ENCODE measurements at regions not wholly inside any gene's neighbourhood (a gene's known extent, or its start where the extent isn't known, plus 50 kb on each side); places are given as distances from the start of the nearest gene placed in this dataset.

DNA sequence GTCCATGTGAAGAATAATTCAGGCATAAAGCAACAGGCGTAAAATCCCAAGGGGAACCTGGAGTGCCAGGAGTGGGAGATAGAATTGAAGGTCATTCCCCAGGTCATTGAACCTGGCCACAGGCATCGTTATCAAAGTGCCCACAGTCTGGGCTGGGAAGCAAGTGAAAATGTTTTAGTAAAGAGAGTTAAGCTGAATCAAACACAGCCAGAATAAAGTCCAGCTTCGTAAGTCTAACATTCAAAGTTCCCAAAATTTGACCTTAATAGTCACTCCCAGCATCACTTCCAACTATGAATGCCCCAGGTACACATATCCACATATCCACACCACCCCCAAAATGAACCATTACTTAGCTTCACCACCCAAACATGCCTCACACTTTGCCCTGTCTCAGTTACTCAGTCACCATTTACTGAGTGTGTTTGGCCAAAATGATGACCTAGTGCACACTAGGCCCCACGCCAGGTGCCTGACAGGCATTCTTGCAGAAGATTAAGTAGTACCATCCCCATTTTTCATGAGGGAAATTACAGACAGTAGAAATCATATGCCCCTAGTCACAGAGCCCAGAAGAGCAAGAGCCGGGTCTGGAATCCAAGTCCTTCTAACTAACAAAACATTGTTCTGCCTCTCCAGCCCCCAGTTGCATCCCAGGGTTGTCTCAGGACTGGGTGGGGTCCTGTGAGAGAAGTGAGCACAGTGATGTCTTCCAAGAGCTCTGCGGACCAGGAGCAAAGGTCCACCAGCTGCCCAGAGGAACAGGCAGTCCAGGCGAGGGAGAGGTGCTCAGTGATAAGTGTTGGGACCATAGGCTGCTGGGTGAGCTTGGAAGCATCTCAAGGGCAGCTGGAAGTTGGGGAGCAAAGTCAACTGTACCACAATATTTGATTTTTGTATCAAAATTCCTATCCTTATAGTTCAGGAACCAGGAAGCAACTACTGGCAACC lies 65.2 kb upstream of the MYCN start:
- H3K27me3 Mint-ChIP-seq (ENCODE audit: low read depth, unreplicated experiment): no peaks in the 10 kb centered on the region
- TF ChIP-seq CTCF (IDR thresholded peaks at IDR 0.05; ENCODE audit: insufficient read depth, low read depth, low read length) (no peak), EZH2 (IDR thresholded peaks at IDR 0.05; ENCODE audit: insufficient read depth, low read length) (no peak)
- H3K36me3 Mint-ChIP-seq (ENCODE audit: low read depth, unreplicated experiment): no peaks in the 10 kb centered on the region
- Histone ChIP-seq H3K4me1 (ENCODE audit: insufficient read depth, low read length) (no peaks in the 10 kb centered on the region), H3K27me3 (ENCODE audit: insufficient read depth, low read length) (no peaks in the 10 kb centered on the region), H3K4me2 (ENCODE audit: low read length) (no peak overlapping the region), H2AFZ (ENCODE audit: low read depth, low read length) (no peak overlapping the region), H3K36me3 (ENCODE audit: insufficient read depth, low read length) (no peaks in the 10 kb centered on the region), H3K9me3 (ENCODE audit: insufficient read depth, low read depth, low read length) (no peaks in the 10 kb centered on the region), H3K27ac (ENCODE audit: low read depth, low read length) (no peak overlapping the region), H3K9ac (ENCODE audit: low read length) (no peak overlapping the region), H3K4me3 (ENCODE audit: insufficient read depth, low read depth, low read length) (no peak overlapping the region), H3K79me2 (ENCODE audit: insufficient read depth, low read length) (no peaks in the 10 kb centered on the region), H4K20me1 (ENCODE audit: insufficient read depth, low read length) (no peaks in the 10 kb centered on the region)
- H3K9me3 Mint-ChIP-seq (ENCODE audit: unreplicated experiment): peaks cover 2% of the 10 kb centered on the region
- DNase-seq (ENCODE audit: low read depth) (no peak), FAIRE-seq (no peak)
- H3K4me3 Mint-ChIP-seq (ENCODE audit: unreplicated experiment): no peak overlapping the region
- no peaks in the 10 kb centered on the region for H3K4me1 Mint-ChIP-seq (ENCODE audit: low read depth, unreplicated experiment)
- H3K27ac Mint-ChIP-seq (ENCODE audit: unreplicated experiment): no peak overlapping the region

DNA sequence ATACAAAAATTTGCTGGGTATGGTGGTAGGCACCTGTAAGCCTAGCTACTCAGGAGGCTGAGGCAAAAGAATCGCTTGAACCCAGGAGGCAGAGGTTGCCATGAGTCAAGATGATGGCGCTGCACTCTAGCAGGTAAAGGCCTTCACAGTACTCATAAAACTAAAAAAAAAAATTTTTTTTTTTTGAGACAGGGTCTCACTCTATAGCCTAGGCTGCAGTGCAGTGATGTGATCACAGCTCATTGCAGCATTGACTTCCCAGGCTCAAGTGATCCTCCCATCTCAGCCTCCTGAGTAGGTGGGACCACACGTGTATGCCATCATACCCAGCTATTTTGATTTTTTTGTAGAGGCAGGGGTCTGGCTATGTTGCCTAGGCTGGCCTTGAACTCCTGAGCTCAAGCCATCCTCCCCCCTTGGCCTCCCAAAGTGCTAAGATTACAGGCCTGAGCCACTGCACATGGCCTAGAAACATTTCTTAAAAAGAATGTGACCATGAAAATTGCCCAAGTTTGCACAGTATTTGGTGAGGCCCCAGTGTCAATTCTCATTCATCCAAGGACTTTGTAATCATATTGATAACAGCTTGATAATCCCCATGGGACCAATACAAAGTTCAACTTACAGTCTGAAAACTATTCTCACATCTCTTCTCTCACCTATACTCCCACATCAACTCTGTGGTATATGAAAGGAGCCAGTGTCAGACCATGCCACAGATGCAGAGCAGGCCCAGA lies 64.2 kb upstream of the MYCN start:
- no peak overlapping the region for H2AFZ ChIP-seq (ENCODE audit: low read depth, low read length)
- H3K9ac ChIP-seq (ENCODE audit: low read length): no peak overlapping the region
- H3K4me1 Mint-ChIP-seq (ENCODE audit: low read depth, unreplicated experiment): no peaks in the 10 kb centered on the region
- H3K9me3 Mint-ChIP-seq (ENCODE audit: unreplicated experiment): peaks cover 2% of the 10 kb centered on the region
- H3K79me2 ChIP-seq (ENCODE audit: insufficient read depth, low read length): no peaks in the 10 kb centered on the region
- no peak overlapping the region for H3K4me3 Mint-ChIP-seq (ENCODE audit: unreplicated experiment)
- H3K4me1 ChIP-seq (ENCODE audit: insufficient read depth, low read length): no peaks in the 10 kb centered on the region
- no peaks in the 10 kb centered on the region for H3K27me3 Mint-ChIP-seq (ENCODE audit: low read depth, unreplicated experiment)
- TF ChIP-seq CTCF (IDR thresholded peaks at IDR 0.05; ENCODE audit: insufficient read depth, low read depth, low read length) (no peak), EZH2 (IDR thresholded peaks at IDR 0.05; ENCODE audit: insufficient read depth, low read length) (no peak)
- H3K27ac ChIP-seq (ENCODE audit: low read depth, low read length): no peak overlapping the region
- no peak overlapping the region for H3K27ac Mint-ChIP-seq (ENCODE audit: unreplicated experiment)
- FAIRE-seq: no peak
- H3K9me3 ChIP-seq (ENCODE audit: insufficient read depth, low read depth, low read length): no peaks in the 10 kb centered on the region
- H3K4me2 ChIP-seq (ENCODE audit: low read length): no peak overlapping the region
- H3K27me3 ChIP-seq (ENCODE audit: insufficient read depth, low read length): no peaks in the 10 kb centered on the region
- H3K36me3 Mint-ChIP-seq (ENCODE audit: low read depth, unreplicated experiment): no peaks in the 10 kb centered on the region
- no peaks in the 10 kb centered on the region for H3K36me3 ChIP-seq (ENCODE audit: insufficient read depth, low read length)
- no peak for DNase-seq (ENCODE audit: low read depth)
- no peak overlapping the region for H3K4me3 ChIP-seq (ENCODE audit: insufficient read depth, low read depth, low read length)
- H4K20me1 ChIP-seq (ENCODE audit: insufficient read depth, low read length): no peaks in the 10 kb centered on the region

All from astrocyte (in vitro differentiated cells and primary cell).